GM13977 (cell line): ENCODE measurements at regions not wholly inside any gene's neighbourhood (a gene's known extent, or its start where the extent isn't known, plus 50 kb on each side); places are given as distances from the start of the nearest gene placed in this dataset.

Experiments used
- DNase-seq: peaks from one replicate; pipeline ENCODE4 v3.0.0; 2012; ENCODE audit warnings: low spot score
- in situ Hi-C: fragments of 300-500 bp; cut with MboI; formaldehyde crosslinking; loops from one replicate; pipeline ENCODE4 v1.12.0; 2022; ENCODE audit warnings: low sequenced_read_pairs, low pct_unique_long_range_greater_than_20kb, mixed read lengths, inconsistent platforms; ENCODE audit not compliant: unreplicated experiment
- TF ChIP-seq, protein P1 (sequence below): IDR thresholded peaks from 2 replicates; pipeline ENCODE4 v1.5.1; 2012; ENCODE audit warnings: mild to moderate bottlenecking, control low read depth; ENCODE audit not compliant: insufficient read depth; ENCODE audit errors: extremely low read depth, missing control alignments

DNA sequence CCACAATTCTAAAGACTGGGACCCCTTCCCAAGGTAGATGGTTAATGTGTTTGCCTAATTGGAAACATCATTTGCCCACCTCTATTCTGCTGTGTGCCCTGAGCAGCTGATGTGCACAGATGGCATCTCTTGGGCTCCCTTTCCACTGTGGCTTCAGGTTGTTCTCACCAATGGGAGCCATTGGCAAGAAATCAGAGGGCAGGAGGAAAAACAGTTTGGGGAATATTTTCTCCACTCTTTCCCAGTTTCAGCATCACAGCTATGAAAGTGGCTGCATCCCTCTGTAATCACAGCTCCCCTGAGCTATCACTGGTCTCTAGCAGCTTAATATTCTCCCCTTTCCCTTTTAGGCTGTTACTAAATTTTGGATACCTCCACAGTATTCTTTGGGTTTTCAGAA lies 911.6 kb upstream of the SEMA6A start:
- in situ Hi-C loops, result no loop called here
- TF ChIP-seq, protein P1, sequence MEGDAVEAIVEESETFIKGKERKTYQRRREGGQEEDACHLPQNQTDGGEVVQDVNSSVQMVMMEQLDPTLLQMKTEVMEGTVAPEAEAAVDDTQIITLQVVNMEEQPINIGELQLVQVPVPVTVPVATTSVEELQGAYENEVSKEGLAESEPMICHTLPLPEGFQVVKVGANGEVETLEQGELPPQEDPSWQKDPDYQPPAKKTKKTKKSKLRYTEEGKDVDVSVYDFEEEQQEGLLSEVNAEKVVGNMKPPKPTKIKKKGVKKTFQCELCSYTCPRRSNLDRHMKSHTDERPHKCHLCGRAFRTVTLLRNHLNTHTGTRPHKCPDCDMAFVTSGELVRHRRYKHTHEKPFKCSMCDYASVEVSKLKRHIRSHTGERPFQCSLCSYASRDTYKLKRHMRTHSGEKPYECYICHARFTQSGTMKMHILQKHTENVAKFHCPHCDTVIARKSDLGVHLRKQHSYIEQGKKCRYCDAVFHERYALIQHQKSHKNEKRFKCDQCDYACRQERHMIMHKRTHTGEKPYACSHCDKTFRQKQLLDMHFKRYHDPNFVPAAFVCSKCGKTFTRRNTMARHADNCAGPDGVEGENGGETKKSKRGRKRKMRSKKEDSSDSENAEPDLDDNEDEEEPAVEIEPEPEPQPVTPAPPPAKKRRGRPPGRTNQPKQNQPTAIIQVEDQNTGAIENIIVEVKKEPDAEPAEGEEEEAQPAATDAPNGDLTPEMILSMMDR, result no peak
- no peak for DNase-seq

DNA sequence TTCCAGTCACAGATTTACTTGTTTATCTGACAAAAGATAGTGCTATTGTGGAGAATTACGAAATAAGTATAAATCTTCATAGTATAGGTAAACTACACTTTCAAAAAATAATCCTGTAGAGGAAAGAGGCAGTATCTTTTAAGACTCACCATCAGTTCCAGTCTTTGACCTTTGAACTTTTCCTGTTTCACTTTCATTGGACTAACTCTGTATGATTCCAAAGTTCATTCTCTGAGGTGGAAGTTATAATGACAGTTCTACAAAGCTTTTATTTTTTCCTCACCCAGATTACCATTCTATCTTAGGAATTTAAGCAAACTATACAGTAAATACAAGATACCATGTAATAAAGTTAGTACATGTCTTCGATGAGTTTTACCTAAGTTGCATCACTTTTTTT lies 901.3 kb upstream of the SEMA6A start:
- TF ChIP-seq, protein P1, result no peak
- in situ Hi-C loops, result no loop called here
- no peak for DNase-seq

DNA sequence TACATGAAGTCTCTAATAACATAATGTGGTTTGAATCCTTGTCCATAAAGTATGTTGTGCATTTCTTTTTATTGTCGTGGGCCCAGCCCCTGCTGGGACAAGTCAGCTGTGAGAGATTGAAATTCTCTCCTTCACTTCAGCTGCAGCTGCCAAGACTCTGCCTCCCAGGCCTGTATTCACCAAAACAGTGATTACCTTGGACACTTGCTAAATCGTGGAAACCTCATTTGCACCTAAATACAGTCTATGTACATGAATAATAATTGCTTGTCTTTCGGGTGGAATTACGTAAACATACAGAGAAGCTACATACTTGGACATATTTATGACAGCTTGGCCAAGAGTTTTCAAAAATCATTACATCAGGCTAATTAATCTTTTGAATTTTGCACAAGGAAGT lies 898.5 kb upstream of the SEMA6A start:
- in situ Hi-C loops, result no loop called here
- DNase-seq, result no peak
- TF ChIP-seq, protein P1, result no peak

DNA sequence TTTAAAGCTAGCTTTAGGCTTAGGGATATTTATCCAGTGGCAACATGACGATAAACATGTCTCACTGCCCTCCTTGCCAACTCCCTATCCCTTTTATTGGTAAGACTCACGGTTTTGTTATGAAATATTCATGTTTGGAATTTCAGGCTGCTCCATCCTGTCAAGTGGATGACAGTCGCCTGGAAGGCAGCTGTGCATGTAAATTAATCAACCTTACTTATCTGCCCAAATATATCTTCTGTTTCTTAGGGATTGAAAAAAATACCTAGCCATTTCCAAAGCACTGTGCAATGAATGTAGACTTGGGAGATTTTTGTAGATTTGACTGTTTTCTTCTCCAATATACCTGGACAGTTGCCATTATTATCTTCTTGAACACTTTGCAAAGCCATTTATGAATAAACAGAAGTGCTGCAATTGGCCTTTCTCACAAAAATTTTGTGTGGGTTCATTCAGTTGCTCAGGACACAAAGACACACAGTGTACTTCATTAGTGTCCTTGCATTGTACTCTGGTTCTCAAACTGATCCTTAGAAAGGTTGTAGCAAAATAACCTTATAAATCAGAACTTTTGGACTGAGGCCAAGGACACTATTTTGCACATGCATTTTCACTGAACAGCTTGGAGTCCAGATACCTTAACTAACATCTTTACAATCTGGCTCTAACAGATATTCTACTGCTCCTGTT lies 889.4 kb upstream of the SEMA6A start:
- in situ Hi-C loops, result no loop called here
- TF ChIP-seq, protein P1, result no peak
- DNase-seq, result no peak

DNA sequence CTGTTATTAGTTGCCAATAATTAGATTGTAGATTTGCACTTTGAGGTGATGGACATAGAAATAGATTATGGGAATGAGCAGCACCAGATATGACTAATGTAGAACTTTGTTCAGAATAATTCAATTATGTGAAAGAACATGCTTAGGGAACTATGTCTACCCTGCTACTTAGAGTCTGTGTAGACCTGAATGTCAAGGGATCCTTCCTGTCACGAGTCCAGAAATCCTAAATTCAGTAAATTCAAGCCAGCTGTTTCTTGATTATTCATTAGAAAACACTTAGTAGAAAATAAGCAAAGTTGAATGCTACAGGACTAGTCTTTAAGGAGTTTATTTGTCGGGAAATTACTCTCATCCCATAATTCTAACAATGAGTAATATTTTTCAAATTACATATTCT lies 887.3 kb upstream of the SEMA6A start:
- DNase-seq, result no peak
- in situ Hi-C loops, result no loop called here
- TF ChIP-seq, protein P1, result no peak

DNA sequence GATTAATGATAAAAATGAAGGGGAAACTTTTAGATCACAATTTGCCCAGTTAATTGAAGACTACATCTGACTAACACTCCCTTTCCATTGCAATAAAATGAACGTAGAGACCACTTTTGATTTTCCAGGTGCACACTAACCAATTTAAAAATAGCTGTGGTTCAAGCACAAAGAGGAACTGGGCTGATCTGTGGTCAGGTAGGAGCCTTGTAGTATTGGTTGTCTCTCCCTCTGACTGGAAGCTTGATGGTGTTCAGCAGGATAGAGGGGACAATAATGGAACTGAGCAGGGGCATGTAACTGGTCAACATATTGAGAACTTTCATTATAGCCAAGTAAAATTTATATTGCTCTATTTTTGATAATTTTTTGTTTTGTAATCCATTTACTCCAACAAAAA lies 886.8 kb upstream of the SEMA6A start:
- in situ Hi-C loops, result no loop called here
- TF ChIP-seq, protein P1, result no peak

More for the DNA sequence above, 886.8 kb upstream of the SEMA6A start:
- DNase-seq, result no peak
